SU-DHL-6 (cell line): ENCODE measurements at regions not wholly inside any gene's neighbourhood (a gene's known extent, or its start where the extent isn't known, plus 50 kb on each side); places are given as distances from the start of the nearest gene placed in this dataset.
"Not testable (repeated sequence)": the region's sequence is repeated elsewhere in the genome, so short reads cannot be mapped to it uniquely, and the experiment has no call there.

Source experiments
- H2AFZ ChIP-seq: fragments of 200-600 bp; sonication (generic); 2 replicates; pipeline ENCODE4 v1.6.1; 2014; ENCODE audit warnings: low read depth, mild to moderate bottlenecking, moderate library complexity, mixed read lengths, antibody characterized with exemption, low read length; ENCODE audit not compliant: severe bottlenecking
- H3F3A ChIP-seq: fragments of 200-600 bp; shearing (Covaris generic); 2 replicates; pipeline ENCODE4 v1.6.0; 2016; ENCODE audit warnings: antibody characterized with exemption, mild to moderate bottlenecking; ENCODE audit not compliant: insufficient read depth
- H3K27ac ChIP-seq: fragments of 200-600 bp; sonication (generic); 2 replicates; pipeline ENCODE4 v1.5.1; 2016; ENCODE audit warnings: low read depth, mild to moderate bottlenecking, low read length, moderate library complexity, mixed read lengths
- H3K27me3 ChIP-seq: fragments of 200-600 bp; sonication (generic), shearing (Covaris generic); 2 replicates; pipeline ENCODE4 v1.6.0; 2014; ENCODE audit warnings: mild to moderate bottlenecking, low read length
- H3K36me3 ChIP-seq: fragments of 200-600 bp; sonication (generic); 2 replicates; pipeline ENCODE4 v1.6.1; 2014; ENCODE audit warnings: mild to moderate bottlenecking, low read length, mixed read lengths
- H3K4me2 ChIP-seq: fragments of 300-600, 200-600 bp; shearing (Covaris generic), sonication (generic); 2 replicates; pipeline ENCODE4 v1.6.0; 2014; ENCODE audit warnings: low read length, low read depth, mild to moderate bottlenecking; ENCODE audit not compliant: poor library complexity, severe bottlenecking
- H3K4me3 ChIP-seq: fragments of 200-600 bp; sonication (generic); 2 replicates; pipeline ENCODE4 v1.5.1; 2014; ENCODE audit warnings: antibody characterized with exemption, low read length, mild to moderate bottlenecking, mixed read lengths; ENCODE audit not compliant: insufficient read depth, poor library complexity, severe bottlenecking
- H3K79me2 ChIP-seq: fragments of 200-600 bp; sonication (generic); 2 replicates; pipeline ENCODE4 v1.6.1; 2014; ENCODE audit warnings: mild to moderate bottlenecking, low read length, moderate library complexity; ENCODE audit not compliant: insufficient read depth
- H3K9ac ChIP-seq: fragments of 200-600 bp; sonication (generic); 2 replicates; pipeline ENCODE4 v1.7.0; 2014; ENCODE audit warnings: mild to moderate bottlenecking, low read length
- H3K9me2 ChIP-seq: fragments of 200-600 bp; sonication (generic); replicated peaks from 2 replicates; pipeline ENCODE4 v1.6.1; 2014; ENCODE audit warnings: low read length; ENCODE audit not compliant: insufficient read depth
- H3K9me3 ChIP-seq: fragments of 200-600 bp; sonication (generic); 2 replicates; pipeline ENCODE4 v1.6.1; 2014; ENCODE audit warnings: low read length, mixed read lengths; ENCODE audit not compliant: insufficient read depth
- H4K20me1 ChIP-seq: fragments of 200-600 bp; sonication (generic); 2 replicates; pipeline ENCODE4 v1.6.1; 2014; ENCODE audit warnings: low read depth, mild to moderate bottlenecking, antibody characterized with exemption, low read length, moderate library complexity, mixed read lengths
- EZH2phosphoT487 ChIP-seq: fragments of 200-600 bp; sonication (generic), shearing (Covaris generic); conservative IDR thresholded peaks from 2 replicates; pipeline ENCODE4 v1.6.1; 2018; ENCODE audit warnings: mild to moderate bottlenecking, antibody characterized with exemption, low read length, moderate library complexity, mixed read lengths
- TF ChIP-seq, protein P1 (sequence below): fragments of 200-600 bp; sonication (generic); IDR thresholded peaks from one replicate; pipeline ENCODE4 v1.5.1; 2017; ENCODE audit warnings: antibody characterized with exemption, mild to moderate bottlenecking, low read length, moderate library complexity; ENCODE audit not compliant: insufficient read depth, poor library complexity, severe bottlenecking

DNA sequence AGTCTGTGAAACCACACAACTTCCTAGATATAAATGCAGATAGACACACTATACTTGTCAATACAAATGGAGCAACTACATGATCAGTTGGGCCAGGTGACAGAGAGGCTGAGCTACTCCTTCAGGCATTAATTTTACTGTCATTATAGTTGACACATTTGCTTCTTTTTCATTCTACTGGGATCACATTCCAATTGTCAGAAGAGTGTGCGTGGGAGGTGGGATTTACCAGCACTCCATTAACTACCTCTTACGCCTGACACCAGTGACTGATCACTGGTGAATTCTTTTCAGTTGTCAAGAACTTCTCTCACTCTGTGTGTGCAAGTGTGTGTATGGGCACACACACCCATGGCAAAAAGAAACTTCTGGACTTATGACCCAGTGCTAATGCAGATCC lies 94.2 kb upstream of the DIAPH2 start:
- TF ChIP-seq, protein P1, sequence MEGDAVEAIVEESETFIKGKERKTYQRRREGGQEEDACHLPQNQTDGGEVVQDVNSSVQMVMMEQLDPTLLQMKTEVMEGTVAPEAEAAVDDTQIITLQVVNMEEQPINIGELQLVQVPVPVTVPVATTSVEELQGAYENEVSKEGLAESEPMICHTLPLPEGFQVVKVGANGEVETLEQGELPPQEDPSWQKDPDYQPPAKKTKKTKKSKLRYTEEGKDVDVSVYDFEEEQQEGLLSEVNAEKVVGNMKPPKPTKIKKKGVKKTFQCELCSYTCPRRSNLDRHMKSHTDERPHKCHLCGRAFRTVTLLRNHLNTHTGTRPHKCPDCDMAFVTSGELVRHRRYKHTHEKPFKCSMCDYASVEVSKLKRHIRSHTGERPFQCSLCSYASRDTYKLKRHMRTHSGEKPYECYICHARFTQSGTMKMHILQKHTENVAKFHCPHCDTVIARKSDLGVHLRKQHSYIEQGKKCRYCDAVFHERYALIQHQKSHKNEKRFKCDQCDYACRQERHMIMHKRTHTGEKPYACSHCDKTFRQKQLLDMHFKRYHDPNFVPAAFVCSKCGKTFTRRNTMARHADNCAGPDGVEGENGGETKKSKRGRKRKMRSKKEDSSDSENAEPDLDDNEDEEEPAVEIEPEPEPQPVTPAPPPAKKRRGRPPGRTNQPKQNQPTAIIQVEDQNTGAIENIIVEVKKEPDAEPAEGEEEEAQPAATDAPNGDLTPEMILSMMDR = no peak
- no peak for TF ChIP-seq EZH2phosphoT487
- Histone ChIP-seq H3K36me3 (no peaks in the 10 kb centered on the region), H3K27me3 (no peaks in the 10 kb centered on the region), H3K9me2 (no peaks in the 10 kb centered on the region), H3K79me2 (no peaks in the 10 kb centered on the region), H4K20me1 (no peaks in the 10 kb centered on the region), H3K9ac (no peak overlapping the region), H3K27ac (no peak overlapping the region), H3F3A (no peaks in the 10 kb centered on the region), H3K9me3 (no peaks in the 10 kb centered on the region), H3K4me2 (no peak overlapping the region), H2AFZ (no peak overlapping the region), H3K4me3 (no peak overlapping the region)

- Histone ChIP-seq H3K27ac (no peak overlapping the region), H3K9me2 (no peaks in the 10 kb centered on the region), H3K4me3 (no peak overlapping the region), H3K9ac (no peak overlapping the region), H3F3A (no peaks in the 10 kb centered on the region), H4K20me1 (no peaks in the 10 kb centered on the region), H3K4me2 (no peak overlapping the region), H3K79me2 (no peaks in the 10 kb centered on the region), H2AFZ (no peak overlapping the region), H3K27me3 (no peaks in the 10 kb centered on the region), H3K36me3 (no peaks in the 10 kb centered on the region), H3K9me3 (no peaks in the 10 kb centered on the region)
- TF ChIP-seq, protein P1 = no peak
Measured at GRCh38 chrX:96591421-96591820, 93.2 kb upstream of the DIAPH2 start.

DNA sequence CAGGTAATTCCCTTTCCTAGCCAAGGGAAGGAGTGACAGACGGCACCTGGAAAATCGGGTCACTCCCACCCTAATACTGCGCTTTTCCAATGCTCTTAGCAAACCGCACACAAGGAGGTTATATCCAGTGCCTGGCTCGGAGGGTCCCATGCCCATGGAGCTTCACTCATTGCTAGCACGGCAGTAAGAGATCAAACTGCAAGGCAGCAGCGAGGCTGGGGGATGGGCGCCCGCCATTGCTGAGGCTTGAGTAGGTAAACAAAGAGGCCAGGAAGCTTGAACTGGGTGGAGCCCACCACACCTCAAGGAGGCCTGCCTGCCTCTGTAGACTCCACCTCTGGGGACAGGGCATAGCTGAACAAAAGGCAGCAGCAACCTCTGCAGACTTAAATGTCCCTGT lies 86.8 kb upstream of the DIAPH2 start:
- H4K20me1 ChIP-seq, H3K27ac ChIP-seq, H3F3A ChIP-seq, H3K9me2 ChIP-seq, H3K36me3 ChIP-seq, H3K9ac ChIP-seq, H3K27me3 ChIP-seq, H2AFZ ChIP-seq, H3K4me3 ChIP-seq, H3K4me2 ChIP-seq, H3K79me2 ChIP-seq, H3K9me3 ChIP-seq: not testable (repeated sequence)

DNA sequence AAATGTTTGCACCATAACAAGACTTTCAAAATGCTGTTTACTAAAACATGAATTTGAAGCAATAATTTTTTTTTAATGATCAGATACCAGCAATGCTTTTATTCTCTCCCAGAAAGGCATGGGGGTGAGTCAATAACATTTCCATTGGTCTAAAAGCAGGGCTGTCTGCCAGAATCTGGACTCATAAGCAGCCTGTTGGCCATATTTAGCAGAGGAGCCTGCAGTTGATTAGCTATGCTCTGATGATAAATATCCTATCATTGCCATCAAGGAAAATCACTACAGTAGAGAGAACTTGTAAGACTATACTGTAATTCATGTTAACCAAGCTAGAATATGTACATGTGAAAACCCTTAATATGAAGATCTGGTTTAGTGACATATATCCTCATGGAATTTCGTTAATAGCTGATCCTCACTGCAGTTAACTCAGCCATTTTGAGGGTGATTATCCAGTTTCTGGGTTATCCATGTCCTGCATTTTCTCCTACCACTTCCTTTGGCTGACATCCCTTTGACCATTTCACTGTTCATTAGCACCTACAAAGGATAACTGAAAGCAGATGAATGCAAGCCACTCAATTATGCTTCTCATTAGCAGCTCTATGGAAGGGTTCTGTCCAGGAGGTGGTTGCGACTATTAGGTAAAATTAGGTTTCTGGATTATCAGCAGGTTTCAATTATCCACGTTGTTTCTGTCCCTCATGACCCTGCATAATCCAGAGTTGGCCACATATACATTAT lies 72.9 kb upstream of the DIAPH2 start:
- no peak overlapping the region for H3K27ac ChIP-seq
- H3K36me3 ChIP-seq = no peaks in the 10 kb centered on the region
- TF ChIP-seq, protein P1 = no peak
- no peak for TF ChIP-seq EZH2phosphoT487
- no peaks in the 10 kb centered on the region for H3F3A ChIP-seq
- no peak overlapping the region for H3K4me3 ChIP-seq
- H3K79me2 ChIP-seq = no peaks in the 10 kb centered on the region
- H3K27me3 ChIP-seq = no peaks in the 10 kb centered on the region
- no peak overlapping the region for H3K4me2 ChIP-seq
- no peak overlapping the region for H2AFZ ChIP-seq
- no peaks in the 10 kb centered on the region for H4K20me1 ChIP-seq
- no peaks in the 10 kb centered on the region for H3K9me3 ChIP-seq
- no peak overlapping the region for H3K9ac ChIP-seq
- no peaks in the 10 kb centered on the region for H3K9me2 ChIP-seq
